ENCODE measurements at regions not wholly inside any gene's neighbourhood (a gene's known extent, or its start where the extent isn't known, plus 50 kb on each side); places are given as distances from the start of the nearest gene placed in this dataset.

GRCh38 chr14:38044710-38045109 lies 163.0 kb upstream of the SSTR1 start:
- no peaks in the 10 kb centered on the region for H3K9me3 ChIP-seq (ENCODE audit: low read length)
- POLR2A ChIA-PET = no interaction called here
- no peak for DNase-seq (ENCODE audit: low spot score)
- BruUV-seq (replicated peaks) = no TSS peak
- no peaks in the 10 kb centered on the region for H3K27me3 ChIP-seq (ENCODE audit: control insufficient read depth in 1 of 2, insufficient read depth in 2 of 2, low read length in 2 of 2)
- WGBS (ENCODE audit: low lambda C conversion rate) = 10% methylated on average over 4 of the region's 4 CpGs
- intact Hi-C loops (cut with micrococcal nuclease; ENCODE audit: unreplicated experiment) = no loop called here
- no peak overlapping the region for H3K27ac ChIP-seq (ENCODE audit: extremely low read length, insufficient read depth, low read length)
- peak; percentile 29; the same call in 2 of the 3 replicates for ATAC-seq
- H2AFZ ChIP-seq (ENCODE audit: low read length) = no peak overlapping the region
- no peak overlapping the region for H3K4me3 ChIP-seq (replicated peaks in 1 of 3; ENCODE audit: insufficient read depth in 1 of 3, low read depth in 2 of 3, low read length in 3 of 3)
- H3K4me1 ChIP-seq (ENCODE audit: insufficient read depth, low read length) = no peaks in the 10 kb centered on the region
- in situ Hi-C loops (cut with HindIII; ENCODE audit: extremely low pct_ligation_motif_present, low pct_unique_long_range_greater_than_20kb) = no loop called here
- FAIRE-seq = no peak
- CTCF ChIA-PET (ENCODE audit: low intra/inter-chr PET ratio, low total read pairs) = no interaction called here
- no peaks in the 10 kb centered on the region for H3K36me3 ChIP-seq (replicated peaks in 1 of 2; ENCODE audit: control insufficient read depth in 1 of 2, insufficient read depth in 2 of 2, low read length in 2 of 2)
- no peaks in the 10 kb centered on the region for H4K20me1 ChIP-seq (ENCODE audit: insufficient read depth, low read length)
- H3K9ac ChIP-seq (ENCODE audit: insufficient read depth, low read depth, low read length) = no peak overlapping the region
- no peaks in the 10 kb centered on the region for H3K79me2 ChIP-seq (ENCODE audit: insufficient read depth, low read length)
- H3K4me2 ChIP-seq (ENCODE audit: low read depth, low read length) = no peak overlapping the region
- no peak for TF ChIP-seq ZNF501 (CRISPR knock-in tag; IDR thresholded peaks at IDR 0.05)
- no peak for TF ChIP-seq ZBTB25 (CRISPR knock-in tag; IDR thresholded peaks at IDR 0.05)
- TF ChIP-seq ZFP41 (CRISPR knock-in tag; IDR thresholded peaks at IDR 0.05; ENCODE audit: borderline replicate concordance) = no peak
- TF ChIP-seq ZNF30 (CRISPR knock-in tag; IDR thresholded peaks at IDR 0.05) = no peak
- no peak for TF ChIP-seq ELF4 (CRISPR knock-in tag; IDR thresholded peaks at IDR 0.05; ENCODE audit: borderline replicate concordance)
- TF ChIP-seq HMGA1 (CRISPR knock-in tag; conservative IDR thresholded peaks at IDR 0.05) = no peak
- TF ChIP-seq FOSL1 (CRISPR knock-in tag; IDR thresholded peaks at IDR 0.05; ENCODE audit: borderline replicate concordance) = no peak
- no peak for TF ChIP-seq SP140L (CRISPR knock-in tag; IDR thresholded peaks at IDR 0.05; ENCODE audit: borderline replicate concordance)
- TF ChIP-seq KDM4B (CRISPR knock-in tag; IDR thresholded peaks at IDR 0.05) = no peak
- TF ChIP-seq GPBP1L1 (CRISPR knock-in tag; IDR thresholded peaks at IDR 0.05) = no peak
- TF ChIP-seq ZBTB40 (IDR thresholded peaks at IDR 0.05) = no peak
- TF ChIP-seq ZBTB40 (CRISPR knock-in tag; IDR thresholded peaks at IDR 0.05) = no peak
- TF ChIP-seq ZNF691 (CRISPR knock-in tag; IDR thresholded peaks at IDR 0.05; ENCODE audit: borderline replicate concordance, low read depth) = no peak
